Right ventricle myocardium inferior (tissue), 1 donor: ENCODE measurements at regions not wholly inside any gene's neighbourhood (a gene's known extent, or its start where the extent isn't known, plus 50 kb on each side); places are given as distances from the start of the nearest gene placed in this dataset.
"Not testable (repeated sequence)": the region's sequence is repeated elsewhere in the genome, so short reads cannot be mapped to it uniquely, and the experiment has no call there.

ENCODE experiments used
- ATAC-seq: fragments of 200-7000 bp; cut with Tn5 transposase; one replicate; pipeline ENCODE4 v1.9.1; 2020; ENCODE audit warnings: mild to moderate bottlenecking, moderate library complexity
- DNase-seq: peaks from one replicate; pipeline ENCODE4 v3.0.0; 2021; ENCODE audit errors: missing footprints
- intact Hi-C: fragments of 100-400 bp; cut with DNase I; formaldehyde crosslinking; loops from one replicate; pipeline ENCODE4 v1.11.0; 2022
- donor health status: DM: no; HTN: yes; CAD: no; lungs with severe emphysema.

DNA sequence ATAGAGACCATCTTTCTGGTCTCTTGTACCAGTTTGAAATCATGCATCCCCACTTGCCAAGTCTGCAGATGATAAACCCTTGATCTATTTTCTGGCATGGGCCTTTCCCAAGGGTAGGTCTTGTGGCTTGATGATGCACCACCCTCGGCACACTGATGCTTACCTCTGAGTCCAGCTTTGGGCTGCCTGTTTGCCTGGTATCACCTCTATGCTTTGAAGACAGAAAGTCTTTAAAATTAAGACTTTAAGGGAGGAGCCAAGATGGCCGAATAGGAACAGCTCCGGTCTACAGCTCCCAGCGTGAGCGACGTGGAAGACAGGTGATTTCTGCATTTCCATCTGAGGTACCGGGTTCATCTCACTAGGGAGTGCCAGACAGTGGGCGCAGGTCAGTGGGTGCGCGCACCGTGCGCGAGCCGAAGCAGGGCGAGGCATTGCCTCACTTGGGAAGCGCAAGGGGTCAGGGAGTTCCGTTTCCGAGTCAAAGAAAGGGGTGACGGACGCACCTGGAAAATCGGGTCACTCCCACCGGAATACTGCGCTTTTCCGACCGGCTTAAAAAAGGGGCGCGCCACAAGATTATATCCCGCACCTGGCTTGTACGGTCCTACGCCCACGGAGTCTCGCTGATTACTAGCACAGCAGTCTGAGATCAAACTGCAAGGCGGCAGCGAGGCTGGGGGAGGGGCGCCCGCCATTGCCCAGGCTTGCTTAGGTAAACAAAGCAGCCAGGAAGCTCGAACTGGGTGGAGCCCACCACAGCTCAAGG, 202.4 kb upstream of the MCHR2 start:
- ATAC-seq, intact Hi-C loops, DNase-seq: not testable (repeated sequence)

DNA sequence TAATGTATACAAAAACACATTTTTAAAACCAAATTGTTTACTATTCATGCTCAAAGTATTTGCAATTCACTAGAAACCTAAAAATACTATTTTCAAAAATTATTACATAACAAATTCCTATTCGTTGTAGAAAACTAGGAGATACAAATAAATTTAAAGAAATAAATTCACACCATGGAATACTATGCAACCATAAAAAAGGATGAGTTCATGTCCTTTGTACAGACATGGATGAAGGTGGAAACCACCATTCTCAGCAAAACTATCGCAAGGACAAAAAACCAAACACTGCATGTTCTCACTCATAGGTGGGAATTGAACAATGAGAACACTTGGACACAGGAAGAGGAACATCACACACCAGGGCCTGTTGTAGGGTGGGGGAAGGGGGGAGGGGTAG, 201.2 kb upstream of the MCHR2 start:
- ATAC-seq, DNase-seq, intact Hi-C loops: not testable (repeated sequence)

DNA sequence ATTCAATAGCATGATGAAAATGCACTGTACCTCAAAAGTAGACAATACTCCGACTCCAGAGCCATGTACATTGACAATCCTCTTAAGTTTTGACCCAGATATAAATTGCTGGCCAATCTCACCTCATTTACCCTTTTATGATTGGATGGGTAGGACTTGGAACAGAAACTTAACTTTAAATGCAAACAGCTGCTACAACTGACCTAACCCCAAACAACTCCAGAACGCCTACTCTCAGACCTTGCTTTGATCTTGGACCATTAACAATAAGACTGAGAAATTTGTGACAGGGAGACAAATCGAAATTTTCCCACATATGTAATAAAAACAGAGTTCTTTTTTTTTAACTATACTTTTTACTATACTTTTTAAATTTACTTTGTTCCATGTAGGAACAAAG, 200.5 kb upstream of the MCHR2 start:
- ATAC-seq (no peak), DNase-seq (no peak)
- intact Hi-C loops, result no loop called here

DNA sequence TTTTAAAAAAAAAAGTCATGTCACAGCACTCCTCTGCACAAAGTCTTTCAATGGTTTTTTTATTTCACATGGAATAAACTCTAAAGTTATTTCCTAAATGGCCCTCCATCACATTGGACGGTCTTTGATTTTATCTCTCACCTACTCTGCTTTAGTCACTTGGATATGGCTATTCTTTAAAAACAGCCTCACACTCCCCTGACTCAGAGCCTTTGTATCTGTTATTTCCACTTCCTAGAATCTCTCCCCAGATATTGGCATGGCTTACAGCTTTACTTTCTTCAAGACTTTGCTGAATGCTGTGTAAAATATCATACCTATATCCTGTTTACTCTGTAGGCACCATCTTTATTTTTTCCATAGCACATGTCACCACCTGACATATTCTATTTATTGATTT, 194.7 kb upstream of the MCHR2 start:
- intact Hi-C loops, result no loop called here
- no peak for ATAC-seq
- no peak for DNase-seq

DNA sequence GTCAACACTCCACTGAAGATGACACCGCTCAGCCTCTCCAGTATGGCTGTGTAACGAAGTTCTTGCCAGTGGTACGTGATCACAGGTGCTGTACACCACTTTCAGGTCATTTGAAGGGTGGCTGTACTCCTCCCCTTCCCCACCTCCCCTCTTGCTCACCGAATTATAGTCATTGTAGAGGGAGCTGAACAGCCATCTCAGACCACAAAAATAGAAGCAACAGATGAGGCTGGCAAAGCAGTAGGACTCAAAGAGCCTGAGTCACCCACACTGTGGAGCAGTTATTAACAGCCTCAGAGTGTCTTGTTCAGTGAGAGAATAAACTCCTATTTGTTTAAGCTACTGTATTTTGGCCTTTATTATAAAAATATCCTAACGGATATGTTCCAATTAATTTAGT, 192.5 kb upstream of the MCHR2 start:
- intact Hi-C loops, result no loop called here
- ATAC-seq (no peak), DNase-seq (no peak)

DNA sequence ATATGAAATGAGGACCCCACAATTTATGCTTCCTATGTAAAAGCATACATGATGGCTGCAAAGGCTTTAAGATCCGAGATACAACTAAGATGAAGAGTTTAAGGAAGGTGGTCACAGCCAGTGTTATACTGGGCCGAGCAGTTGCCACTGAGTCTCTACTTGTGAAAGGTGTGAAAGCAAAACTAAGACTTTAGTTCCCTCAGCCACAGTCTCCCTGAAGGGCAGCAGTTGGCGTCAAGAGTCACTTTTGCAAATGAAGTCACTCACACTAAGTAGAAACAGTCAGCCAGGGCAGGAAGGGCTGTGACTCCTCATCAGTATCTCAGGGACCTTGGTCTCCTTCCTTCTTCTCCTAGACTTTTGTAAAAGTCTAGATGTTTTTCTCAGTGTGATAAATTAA, 191.6 kb upstream of the MCHR2 start:
- ATAC-seq, result no peak
- intact Hi-C loops, result no loop called here
- DNase-seq, result no peak

DNA sequence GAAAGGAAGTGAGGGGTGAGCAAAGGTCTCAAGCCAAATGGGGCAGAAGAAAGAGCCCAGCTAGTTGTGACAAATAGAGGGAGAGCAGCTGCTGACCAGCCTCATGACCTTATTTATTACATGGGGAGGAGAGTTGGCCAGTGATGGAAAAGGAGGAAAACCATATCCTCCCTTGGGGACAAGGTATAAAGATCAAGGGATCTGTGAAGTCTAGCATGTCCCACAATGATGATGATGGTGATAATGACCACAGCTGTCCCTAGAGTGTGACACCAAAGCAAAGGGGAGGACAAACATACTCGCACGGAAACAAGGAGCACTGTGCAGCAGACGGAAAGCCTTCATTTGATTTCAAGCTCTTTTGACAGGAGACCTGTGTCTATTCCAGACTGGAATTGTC, 190.4 kb upstream of the MCHR2 start:
- no peak for DNase-seq
- ATAC-seq, result no peak
- intact Hi-C loops, result no loop called here

DNA sequence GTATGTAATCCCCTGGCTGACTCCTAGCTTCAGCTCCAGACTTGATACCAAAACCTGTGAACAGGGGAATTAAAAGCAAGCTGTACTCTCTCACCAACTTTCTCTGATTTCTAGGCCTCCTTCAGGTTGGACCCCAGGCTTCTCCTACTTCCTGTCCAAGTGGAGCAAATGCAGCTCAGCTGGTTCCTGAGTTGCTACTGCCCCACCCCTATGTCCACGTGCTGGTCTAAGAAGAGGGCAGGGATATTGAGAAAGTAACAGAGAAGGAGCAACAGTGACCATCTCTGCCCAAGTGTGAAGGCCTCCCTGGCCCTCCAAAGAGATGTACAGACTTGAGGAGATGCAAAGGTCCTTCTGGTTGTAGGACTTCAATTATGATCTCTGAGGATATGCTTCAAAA, 188.3 kb upstream of the MCHR2 start:
- intact Hi-C loops, result no loop called here
- no peak for DNase-seq
- no peak for ATAC-seq

DNA sequence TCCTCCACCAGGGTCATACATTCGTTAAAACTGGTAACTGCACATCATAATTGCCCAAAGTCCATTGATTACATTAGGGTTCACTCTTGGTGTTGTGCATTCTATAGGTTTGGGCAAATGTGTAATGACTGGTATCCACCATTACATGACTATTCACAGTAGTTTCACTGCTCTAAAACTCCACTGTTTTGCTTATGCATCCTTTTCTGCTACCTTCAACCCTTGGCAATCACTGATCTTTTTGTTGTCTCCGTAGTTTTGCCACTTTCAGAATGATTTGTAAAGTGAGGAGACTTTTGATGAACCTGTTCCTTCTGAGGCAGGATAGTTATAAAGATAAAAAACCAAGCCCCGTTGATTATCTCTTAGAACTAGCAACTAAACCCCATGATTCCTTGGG, 187.3 kb upstream of the MCHR2 start:
- intact Hi-C loops, result no loop called here

DNA sequence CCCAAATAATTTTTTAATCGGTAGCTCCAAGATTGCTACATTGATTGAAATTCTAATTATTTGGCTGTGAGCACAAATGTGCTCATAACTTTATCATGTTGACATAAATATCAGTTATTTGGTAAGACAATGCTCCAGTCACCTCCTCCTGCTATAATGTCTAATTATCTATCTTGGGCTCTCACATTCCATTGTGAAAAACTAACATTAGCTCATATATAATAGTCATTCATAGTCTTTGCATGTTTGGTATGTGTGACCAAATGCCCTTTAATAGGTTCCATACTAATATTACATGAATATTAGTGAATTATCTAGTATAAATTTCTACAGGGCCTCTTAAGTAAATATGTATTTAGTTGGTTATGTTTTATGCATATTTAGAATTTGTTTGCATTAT, 185.6 kb upstream of the MCHR2 start:
- DNase-seq (no peak), ATAC-seq (no peak)
- intact Hi-C loops, result no loop called here

More for the DNA sequence above, 187.3 kb upstream of the MCHR2 start:
- ATAC-seq (no peak), DNase-seq (no peak)

DNA sequence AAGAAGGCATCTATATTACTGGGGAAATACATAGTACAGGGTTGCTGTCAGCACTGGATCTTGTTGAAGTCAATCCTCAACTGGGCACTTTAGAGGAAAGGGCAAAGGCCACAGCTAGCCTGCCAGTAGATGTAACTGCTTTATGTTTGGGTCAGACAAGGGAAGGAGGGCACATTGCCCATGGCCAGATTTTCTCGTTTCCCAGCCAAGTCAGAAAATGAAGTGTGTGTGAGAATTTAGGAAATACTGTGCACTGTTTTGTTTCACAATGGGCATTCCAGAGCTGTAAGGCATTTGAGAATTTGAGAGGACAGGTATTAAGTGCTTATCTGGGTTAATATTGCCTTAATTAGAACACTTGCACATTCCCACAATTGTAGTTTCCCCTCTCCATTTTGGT, 183.9 kb upstream of the MCHR2 start:
- no peak for ATAC-seq
- intact Hi-C loops, result no loop called here

DNA sequence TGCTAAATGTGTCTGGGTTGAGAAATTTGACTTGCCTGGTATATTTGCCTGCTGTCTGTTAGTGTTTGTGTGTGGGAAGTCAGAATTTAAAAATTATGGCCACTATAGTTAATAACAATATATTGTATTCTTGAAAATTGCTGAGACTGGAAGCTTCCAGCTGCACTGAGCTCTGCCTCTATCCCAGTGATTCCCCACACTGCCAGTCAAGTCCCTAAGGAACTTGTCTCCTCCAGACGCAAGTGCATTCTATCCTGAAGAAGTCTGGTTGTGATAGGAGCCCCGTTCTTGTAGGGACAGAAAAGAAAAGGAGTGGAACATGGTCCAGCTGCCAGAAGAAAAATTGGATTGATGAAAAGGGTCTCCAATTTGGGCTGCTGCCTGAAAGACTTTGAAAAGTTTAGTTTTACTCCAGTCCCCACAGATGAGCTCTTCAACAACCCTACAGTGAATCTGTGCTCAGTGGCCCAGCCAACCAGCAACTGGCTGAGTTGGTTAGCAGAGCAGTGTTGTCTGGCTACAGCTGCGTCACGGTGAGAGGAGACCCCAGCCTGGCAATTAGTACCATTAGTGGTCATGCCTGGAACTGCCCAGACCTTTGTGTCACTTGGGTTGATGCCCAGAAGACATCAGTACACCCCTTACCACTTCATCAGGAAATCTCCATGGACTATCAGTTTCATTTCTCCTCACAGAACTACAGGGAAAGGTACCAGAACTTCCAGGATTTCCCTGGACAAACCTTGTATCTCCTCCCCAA, 183.1 kb upstream of the MCHR2 start:
- DNase-seq (no peak), ATAC-seq (peak; percentile 53)
- intact Hi-C loops, result no loop called here

More for the DNA sequence above, 183.9 kb upstream of the MCHR2 start:
- DNase-seq, result no peak

DNA sequence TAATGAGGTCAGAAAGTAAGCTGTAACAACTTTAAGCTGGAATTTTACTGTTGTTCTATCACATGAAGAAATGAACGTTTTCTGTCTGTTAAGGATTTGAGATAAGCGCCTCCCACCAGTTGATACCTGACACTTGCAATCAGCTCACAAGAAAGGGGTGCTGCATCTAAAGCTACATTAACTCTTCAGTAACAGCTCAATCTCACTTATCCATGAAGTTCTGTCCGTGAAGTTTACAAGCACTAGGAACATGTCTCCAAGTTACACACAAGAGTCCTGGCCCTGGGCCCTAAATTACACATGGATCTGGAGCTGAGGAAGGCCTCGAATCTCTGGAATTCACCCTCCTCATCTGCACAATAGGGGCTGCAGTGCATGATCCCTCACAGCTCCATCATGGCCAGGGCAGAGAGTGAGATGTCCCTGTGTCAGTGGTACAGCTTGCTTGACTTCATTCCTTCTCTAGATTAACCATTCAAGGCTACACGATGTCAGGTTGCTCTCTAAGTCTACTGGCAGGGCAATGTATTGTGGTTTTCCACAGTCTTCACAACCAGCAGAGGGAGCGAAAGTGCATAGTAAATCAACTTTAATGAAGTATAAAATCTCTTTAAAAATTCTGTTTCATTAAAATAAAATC, 182.4 kb upstream of the MCHR2 start:
- intact Hi-C loops, result no loop called here
- ATAC-seq (peak; percentile 68), DNase-seq (no peak)

DNA sequence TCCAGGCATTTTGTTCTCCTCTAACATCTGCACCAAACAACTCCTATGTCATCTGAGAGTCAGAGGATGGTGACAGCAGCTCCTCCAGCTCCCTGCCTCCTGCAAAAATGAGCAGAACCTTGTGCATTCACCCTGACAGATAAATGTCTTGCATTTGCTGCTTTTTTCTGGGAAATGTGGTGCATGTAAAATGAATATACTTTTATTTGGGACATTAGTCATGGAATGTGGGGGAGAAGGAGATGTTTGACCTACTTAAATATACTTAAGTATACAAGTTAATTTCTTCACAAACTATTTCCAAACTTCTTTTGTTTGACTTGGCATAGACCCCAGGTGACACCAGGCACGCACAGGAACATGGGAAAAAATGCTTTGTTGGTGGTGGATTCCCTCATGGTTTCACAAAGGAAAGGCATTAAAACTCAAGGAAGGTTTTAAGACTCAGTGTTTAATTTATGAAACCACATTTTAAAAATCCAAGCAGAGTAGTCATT, 181.8 kb upstream of the MCHR2 start:
- ATAC-seq, result peak; percentile 79
- no peak for DNase-seq

DNA sequence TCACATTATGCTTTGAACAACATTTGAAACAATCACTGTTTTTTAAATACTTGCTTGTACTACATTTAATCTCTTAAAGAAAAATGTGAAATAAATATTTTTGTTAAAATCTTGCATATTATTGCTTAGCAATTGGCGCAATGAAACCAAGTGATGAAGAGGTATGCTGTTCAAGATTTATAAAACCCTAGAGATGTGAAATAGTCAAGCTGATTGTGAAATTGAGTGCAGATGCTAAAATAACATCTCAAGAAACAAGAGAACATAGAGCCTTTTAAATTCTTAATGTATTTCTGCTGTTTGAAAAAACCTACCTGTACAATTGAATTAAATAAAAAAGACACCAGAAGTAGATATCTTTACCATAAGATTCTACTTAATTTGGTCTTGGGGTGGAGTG, 179.2 kb upstream of the MCHR2 start:
- ATAC-seq (no peak), DNase-seq (no peak)
- intact Hi-C loops, result no loop called here

More for the DNA sequence above, 181.8 kb upstream of the MCHR2 start:
- intact Hi-C loops, result no loop called here

DNA sequence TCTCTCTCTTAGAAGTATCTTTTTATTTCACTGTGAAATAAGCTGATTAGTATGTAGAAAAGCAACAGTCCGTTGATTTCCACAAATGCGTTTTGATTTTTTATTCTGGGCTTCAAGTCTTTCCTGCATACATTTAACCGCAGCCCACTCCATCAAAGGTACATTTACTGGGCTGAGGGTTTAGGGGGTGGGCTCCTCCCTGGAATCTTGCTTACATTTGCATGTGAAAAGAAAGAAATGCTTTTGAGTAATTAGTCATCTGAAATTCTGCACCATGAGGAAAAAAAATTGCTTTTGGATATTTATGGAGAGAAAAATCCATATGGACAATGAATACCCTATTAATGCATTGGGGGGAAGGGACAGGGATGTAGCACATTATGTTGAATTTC, 178.3 kb upstream of the MCHR2 start:
- intact Hi-C loops, result no loop called here
- DNase-seq, result no peak
- no peak for ATAC-seq

DNA sequence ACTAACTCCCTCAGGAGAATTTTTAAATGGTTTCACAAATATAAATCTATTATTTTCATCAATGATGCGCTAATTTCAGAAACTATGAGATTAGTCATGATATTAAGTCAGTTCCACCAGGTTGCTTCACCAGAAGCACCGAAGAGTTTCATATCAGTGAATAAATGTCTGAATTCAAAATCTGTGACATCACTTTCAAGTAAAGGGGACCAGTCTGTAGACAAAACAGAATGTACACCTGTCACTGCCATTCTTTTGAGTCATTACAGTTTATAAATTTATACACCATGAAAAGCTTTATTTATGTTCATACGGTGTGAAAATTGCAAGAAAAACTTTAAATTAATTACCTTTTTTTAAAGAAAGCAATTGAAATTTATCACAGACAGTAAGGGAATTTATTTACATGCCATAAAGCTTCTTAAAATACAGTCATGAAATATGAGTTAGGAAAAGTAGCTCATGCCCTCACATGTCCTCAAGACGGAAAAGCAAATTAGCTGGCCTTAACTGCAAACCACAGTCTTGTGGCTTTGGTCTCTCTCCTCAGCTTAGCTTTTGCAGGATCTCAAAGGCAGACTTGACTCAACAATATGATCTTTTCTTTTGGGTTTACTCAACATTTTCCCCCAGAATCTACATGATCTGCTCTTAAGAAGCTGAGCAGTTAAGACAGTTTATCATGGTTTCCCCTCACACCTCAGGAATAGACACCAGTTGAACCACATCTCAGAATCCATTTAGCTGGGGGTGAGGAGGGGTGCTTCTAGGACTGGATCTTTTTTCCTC, 177.7 kb upstream of the MCHR2 start:
- ATAC-seq, result no peak
- intact Hi-C loops, result no loop called here
- no peak for DNase-seq

DNA sequence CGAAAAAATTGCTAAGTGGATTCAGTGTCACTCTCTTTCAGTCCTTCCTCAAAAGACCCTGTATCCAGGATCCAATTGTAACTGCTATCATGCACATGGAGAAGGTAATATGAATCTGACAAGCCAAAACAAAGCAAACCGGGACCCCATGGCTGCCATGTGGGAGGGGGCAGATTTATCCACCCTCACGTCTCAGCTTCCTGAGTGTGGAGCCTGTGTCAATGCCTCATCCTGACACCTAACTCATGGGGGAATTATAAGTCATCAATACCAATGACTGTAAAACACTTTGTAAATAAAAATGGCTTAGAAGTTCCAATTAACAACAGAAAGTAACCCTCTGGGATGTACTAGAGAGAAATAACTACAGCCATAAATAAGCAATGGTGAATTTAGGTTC, 174.1 kb upstream of the MCHR2 start:
- ATAC-seq (no peak), DNase-seq (no peak)
- intact Hi-C loops, result no loop called here

DNA sequence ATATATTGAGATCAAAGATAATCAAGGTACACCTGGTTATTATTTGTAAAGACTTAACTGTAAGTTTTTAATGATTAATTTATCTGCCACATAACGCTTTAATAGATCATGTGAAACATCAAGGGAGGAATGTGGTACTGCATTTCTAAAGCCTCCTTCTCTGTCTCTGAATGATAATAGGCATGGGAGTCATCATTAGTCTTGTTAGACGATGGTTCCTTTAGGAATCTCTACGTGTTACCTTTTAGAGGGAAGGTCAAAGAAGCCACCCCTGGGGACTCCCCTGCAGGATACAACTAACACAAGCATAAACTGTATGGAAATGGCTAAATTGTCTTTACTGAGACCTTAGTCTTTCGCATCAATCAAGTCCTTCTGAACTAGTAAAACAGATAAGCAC, 173.6 kb upstream of the MCHR2 start:
- ATAC-seq (no peak), DNase-seq (no peak)
- intact Hi-C loops, result no loop called here
